ENCODE measurements at regions not wholly inside any gene's neighbourhood (a gene's known extent, or its start where the extent isn't known, plus 50 kb on each side); places are given as distances from the start of the nearest gene placed in this dataset.

DNA sequence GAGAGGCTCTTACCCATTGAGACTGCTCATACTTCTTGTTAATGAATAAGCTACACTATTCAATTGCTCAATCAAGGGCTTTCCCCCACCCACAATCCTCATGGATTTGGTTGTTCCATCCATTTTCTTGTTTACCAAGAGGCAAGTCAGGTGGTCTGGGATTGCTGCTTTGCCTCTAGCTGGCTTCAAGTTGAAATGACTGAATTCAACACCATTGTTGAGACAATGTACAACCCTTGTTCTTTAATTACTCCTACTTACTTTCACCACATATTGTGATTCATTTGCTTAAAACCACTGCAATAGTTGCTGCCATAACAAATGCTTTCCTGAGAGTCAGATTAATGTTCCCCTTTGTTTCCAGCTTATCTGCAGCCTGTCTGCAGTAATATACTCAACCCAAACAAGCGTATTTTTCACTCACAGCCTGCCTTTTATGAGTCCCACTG is 532.2 kb downstream of the RIT2 start:
- TF ChIP-seq, protein P1, sequence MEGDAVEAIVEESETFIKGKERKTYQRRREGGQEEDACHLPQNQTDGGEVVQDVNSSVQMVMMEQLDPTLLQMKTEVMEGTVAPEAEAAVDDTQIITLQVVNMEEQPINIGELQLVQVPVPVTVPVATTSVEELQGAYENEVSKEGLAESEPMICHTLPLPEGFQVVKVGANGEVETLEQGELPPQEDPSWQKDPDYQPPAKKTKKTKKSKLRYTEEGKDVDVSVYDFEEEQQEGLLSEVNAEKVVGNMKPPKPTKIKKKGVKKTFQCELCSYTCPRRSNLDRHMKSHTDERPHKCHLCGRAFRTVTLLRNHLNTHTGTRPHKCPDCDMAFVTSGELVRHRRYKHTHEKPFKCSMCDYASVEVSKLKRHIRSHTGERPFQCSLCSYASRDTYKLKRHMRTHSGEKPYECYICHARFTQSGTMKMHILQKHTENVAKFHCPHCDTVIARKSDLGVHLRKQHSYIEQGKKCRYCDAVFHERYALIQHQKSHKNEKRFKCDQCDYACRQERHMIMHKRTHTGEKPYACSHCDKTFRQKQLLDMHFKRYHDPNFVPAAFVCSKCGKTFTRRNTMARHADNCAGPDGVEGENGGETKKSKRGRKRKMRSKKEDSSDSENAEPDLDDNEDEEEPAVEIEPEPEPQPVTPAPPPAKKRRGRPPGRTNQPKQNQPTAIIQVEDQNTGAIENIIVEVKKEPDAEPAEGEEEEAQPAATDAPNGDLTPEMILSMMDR (IDR thresholded peaks at IDR 0.05) = no peak
- TF ChIP-seq POLR2A (IDR thresholded peaks at IDR 0.05) = no peak

Data from upper lobe of left lung (tissue), 4 donors.